ENCODE measurements at regions not wholly inside any gene's neighbourhood (a gene's known extent, or its start where the extent isn't known, plus 50 kb on each side); places are given as distances from the start of the nearest gene placed in this dataset.
A peak's percentile ranks its signal among the peaks of the same experiment; 100 is the strongest.

DNA sequence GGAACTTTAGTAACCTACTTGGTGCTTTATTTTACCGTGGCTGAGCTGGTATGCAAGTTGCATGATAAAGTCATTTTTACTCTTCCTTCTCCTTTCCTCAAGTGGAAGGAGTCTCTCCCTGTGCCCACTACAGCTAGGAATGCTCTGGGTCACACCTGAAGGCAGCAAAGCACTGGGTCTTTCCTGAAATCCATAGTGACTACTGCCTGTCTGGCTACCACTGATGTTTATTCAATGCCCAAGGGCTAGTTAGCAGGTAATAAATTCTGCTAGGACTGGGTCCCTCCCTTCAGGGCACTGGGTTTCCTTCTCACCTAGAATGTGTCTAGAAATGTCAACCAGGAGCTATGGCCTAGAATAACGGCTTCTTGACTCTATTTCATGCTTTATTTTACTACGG is 1081.4 kb downstream of the FAT4 start:
- DNase-seq (ENCODE audit: low spot score), result no peak
- no peak for ATAC-seq
- peaks cover 5% of the 10 kb centered on the region for H3K9me3 Mint-ChIP-seq
- no peak for TF ChIP-seq TEAD1 (CRISPR knock-in tag; IDR thresholded peaks at IDR 0.05)
- TF ChIP-seq, protein P1, sequence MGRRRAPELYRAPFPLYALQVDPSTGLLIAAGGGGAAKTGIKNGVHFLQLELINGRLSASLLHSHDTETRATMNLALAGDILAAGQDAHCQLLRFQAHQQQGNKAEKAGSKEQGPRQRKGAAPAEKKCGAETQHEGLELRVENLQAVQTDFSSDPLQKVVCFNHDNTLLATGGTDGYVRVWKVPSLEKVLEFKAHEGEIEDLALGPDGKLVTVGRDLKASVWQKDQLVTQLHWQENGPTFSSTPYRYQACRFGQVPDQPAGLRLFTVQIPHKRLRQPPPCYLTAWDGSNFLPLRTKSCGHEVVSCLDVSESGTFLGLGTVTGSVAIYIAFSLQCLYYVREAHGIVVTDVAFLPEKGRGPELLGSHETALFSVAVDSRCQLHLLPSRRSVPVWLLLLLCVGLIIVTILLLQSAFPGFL (CRISPR knock-in tag; IDR thresholded peaks at IDR 0.05; ENCODE audit: borderline replicate concordance), result no peak
- TF ChIP-seq, protein P2, sequence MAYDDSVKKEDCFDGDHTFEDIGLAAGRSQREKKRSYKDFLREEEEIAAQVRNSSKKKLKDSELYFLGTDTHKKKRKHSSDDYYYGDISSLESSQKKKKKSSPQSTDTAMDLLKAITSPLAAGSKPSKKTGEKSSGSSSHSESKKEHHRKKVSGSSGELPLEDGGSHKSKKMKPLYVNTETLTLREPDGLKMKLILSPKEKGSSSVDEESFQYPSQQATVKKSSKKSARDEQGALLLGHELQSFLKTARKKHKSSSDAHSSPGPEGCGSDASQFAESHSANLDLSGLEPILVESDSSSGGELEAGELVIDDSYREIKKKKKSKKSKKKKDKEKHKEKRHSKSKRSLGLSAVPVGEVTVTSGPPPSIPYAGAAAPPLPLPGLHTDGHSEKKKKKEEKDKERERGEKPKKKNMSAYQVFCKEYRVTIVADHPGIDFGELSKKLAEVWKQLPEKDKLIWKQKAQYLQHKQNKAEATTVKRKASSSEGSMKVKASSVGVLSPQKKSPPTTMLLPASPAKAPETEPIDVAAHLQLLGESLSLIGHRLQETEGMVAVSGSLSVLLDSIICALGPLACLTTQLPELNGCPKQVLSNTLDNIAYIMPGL (CRISPR knock-in tag; IDR thresholded peaks at IDR 0.05), result no peak
- no peak for TF ChIP-seq IRF2 (CRISPR knock-in tag; IDR thresholded peaks at IDR 0.05; ENCODE audit: borderline replicate concordance, low read depth)
- TF ChIP-seq TCF7 (CRISPR knock-in tag; IDR thresholded peaks at IDR 0.05; ENCODE audit: low read depth), result no peak
- TF ChIP-seq MYBL2 (CRISPR knock-in tag; IDR thresholded peaks at IDR 0.05), result no peak
- TF ChIP-seq, protein P3, sequence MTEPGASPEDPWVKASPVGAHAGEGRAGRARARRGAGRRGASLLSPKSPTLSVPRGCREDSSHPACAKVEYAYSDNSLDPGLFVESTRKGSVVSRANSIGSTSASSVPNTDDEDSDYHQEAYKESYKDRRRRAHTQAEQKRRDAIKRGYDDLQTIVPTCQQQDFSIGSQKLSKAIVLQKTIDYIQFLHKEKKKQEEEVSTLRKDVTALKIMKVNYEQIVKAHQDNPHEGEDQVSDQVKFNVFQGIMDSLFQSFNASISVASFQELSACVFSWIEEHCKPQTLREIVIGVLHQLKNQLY (CRISPR knock-in tag; IDR thresholded peaks at IDR 0.05), result no peak
- no peak for TF ChIP-seq CREM (CRISPR knock-in tag; IDR thresholded peaks at IDR 0.05)
- no peak for TF ChIP-seq ELF4 (CRISPR knock-in tag; IDR thresholded peaks at IDR 0.05; ENCODE audit: low read depth)
- TF ChIP-seq, protein P4, sequence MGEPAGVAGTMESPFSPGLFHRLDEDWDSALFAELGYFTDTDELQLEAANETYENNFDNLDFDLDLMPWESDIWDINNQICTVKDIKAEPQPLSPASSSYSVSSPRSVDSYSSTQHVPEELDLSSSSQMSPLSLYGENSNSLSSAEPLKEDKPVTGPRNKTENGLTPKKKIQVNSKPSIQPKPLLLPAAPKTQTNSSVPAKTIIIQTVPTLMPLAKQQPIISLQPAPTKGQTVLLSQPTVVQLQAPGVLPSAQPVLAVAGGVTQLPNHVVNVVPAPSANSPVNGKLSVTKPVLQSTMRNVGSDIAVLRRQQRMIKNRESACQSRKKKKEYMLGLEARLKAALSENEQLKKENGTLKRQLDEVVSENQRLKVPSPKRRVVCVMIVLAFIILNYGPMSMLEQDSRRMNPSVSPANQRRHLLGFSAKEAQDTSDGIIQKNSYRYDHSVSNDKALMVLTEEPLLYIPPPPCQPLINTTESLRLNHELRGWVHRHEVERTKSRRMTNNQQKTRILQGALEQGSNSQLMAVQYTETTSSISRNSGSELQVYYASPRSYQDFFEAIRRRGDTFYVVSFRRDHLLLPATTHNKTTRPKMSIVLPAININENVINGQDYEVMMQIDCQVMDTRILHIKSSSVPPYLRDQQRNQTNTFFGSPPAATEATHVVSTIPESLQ (CRISPR knock-in tag; IDR thresholded peaks at IDR 0.05), result no peak
- TF ChIP-seq, protein P5, sequence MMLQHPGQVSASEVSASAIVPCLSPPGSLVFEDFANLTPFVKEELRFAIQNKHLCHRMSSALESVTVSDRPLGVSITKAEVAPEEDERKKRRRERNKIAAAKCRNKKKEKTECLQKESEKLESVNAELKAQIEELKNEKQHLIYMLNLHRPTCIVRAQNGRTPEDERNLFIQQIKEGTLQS (CRISPR knock-in tag; conservative IDR thresholded peaks at IDR 0.05), result no peak
- TF ChIP-seq, protein P6, sequence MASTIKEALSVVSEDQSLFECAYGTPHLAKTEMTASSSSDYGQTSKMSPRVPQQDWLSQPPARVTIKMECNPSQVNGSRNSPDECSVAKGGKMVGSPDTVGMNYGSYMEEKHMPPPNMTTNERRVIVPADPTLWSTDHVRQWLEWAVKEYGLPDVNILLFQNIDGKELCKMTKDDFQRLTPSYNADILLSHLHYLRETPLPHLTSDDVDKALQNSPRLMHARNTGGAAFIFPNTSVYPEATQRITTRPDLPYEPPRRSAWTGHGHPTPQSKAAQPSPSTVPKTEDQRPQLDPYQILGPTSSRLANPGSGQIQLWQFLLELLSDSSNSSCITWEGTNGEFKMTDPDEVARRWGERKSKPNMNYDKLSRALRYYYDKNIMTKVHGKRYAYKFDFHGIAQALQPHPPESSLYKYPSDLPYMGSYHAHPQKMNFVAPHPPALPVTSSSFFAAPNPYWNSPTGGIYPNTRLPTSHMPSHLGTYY (CRISPR knock-in tag; IDR thresholded peaks at IDR 0.05), result no peak
- TF ChIP-seq ZNF263 (CRISPR knock-in tag; IDR thresholded peaks at IDR 0.05; ENCODE audit: low read depth), result no peak
- H3K4me1 Mint-ChIP-seq, result peaks cover 19% of the 10 kb centered on the region
- H3K27me3 Mint-ChIP-seq (ENCODE audit: low read depth), result no peaks in the 10 kb centered on the region
- CTCF ChIA-PET, result interaction anchor here (0.7 kb wide), 1 partner anchor 306 kb away, joined by 3 read pairs; no protein-coding TSS in a partner anchor
- H3K27ac Mint-ChIP-seq, result no peak overlapping the region
- POLR2A ChIA-PET, result no interaction called here
- H3K36me3 Mint-ChIP-seq, result no peaks in the 10 kb centered on the region
- no peak overlapping the region for H3K4me3 Mint-ChIP-seq

DNA sequence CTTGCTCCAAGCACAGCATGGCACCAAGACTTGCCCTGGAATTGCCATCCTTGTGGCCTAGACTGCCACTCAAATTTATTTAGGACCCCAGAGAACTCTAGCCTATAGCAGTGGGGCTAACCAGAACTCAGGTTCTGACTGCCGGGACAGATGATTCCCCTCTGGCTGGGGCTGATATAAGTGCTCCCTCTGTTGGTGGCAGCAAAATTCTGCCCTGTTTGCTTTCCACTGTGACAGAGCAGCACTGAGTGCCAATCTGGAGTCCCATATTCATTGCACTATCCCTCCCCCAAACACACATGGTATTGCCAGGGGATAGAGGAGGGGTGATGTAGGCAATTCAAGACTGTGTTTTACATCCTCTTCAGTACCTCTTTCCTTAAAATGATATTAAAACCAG is 1081.9 kb downstream of the FAT4 start:
- H3K27me3 Mint-ChIP-seq (ENCODE audit: low read depth), result no peaks in the 10 kb centered on the region
- no peak overlapping the region for H3K4me3 Mint-ChIP-seq
- CTCF ChIA-PET, result interaction anchor here (0.7 kb wide), 1 partner anchor 306 kb away, joined by 3 read pairs; no protein-coding TSS in a partner anchor
- H3K9me3 Mint-ChIP-seq, result peaks cover 5% of the 10 kb centered on the region
- peaks cover 19% of the 10 kb centered on the region for H3K4me1 Mint-ChIP-seq
- no peaks in the 10 kb centered on the region for H3K36me3 Mint-ChIP-seq
- H3K27ac Mint-ChIP-seq, result no peak overlapping the region
- POLR2A ChIA-PET, result no interaction called here
- ATAC-seq (peak; percentile 74), DNase-seq (ENCODE audit: low spot score) (peak; percentile 25)
- TF ChIP-seq, protein P7, sequence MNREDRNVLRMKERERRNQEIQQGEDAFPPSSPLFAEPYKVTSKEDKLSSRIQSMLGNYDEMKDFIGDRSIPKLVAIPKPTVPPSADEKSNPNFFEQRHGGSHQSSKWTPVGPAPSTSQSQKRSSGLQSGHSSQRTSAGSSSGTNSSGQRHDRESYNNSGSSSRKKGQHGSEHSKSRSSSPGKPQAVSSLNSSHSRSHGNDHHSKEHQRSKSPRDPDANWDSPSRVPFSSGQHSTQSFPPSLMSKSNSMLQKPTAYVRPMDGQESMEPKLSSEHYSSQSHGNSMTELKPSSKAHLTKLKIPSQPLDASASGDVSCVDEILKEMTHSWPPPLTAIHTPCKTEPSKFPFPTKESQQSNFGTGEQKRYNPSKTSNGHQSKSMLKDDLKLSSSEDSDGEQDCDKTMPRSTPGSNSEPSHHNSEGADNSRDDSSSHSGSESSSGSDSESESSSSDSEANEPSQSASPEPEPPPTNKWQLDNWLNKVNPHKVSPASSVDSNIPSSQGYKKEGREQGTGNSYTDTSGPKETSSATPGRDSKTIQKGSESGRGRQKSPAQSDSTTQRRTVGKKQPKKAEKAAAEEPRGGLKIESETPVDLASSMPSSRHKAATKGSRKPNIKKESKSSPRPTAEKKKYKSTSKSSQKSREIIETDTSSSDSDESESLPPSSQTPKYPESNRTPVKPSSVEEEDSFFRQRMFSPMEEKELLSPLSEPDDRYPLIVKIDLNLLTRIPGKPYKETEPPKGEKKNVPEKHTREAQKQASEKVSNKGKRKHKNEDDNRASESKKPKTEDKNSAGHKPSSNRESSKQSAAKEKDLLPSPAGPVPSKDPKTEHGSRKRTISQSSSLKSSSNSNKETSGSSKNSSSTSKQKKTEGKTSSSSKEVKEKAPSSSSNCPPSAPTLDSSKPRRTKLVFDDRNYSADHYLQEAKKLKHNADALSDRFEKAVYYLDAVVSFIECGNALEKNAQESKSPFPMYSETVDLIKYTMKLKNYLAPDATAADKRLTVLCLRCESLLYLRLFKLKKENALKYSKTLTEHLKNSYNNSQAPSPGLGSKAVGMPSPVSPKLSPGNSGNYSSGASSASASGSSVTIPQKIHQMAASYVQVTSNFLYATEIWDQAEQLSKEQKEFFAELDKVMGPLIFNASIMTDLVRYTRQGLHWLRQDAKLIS (CRISPR knock-in tag; IDR thresholded peaks at IDR 0.05; ENCODE audit: borderline replicate concordance), result no peak
- TF ChIP-seq, protein P8, sequence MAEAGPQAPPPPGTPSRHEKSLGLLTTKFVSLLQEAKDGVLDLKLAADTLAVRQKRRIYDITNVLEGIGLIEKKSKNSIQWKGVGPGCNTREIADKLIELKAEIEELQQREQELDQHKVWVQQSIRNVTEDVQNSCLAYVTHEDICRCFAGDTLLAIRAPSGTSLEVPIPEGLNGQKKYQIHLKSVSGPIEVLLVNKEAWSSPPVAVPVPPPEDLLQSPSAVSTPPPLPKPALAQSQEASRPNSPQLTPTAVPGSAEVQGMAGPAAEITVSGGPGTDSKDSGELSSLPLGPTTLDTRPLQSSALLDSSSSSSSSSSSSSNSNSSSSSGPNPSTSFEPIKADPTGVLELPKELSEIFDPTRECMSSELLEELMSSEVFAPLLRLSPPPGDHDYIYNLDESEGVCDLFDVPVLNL (CRISPR knock-in tag; IDR thresholded peaks at IDR 0.05; ENCODE audit: borderline replicate concordance, low read depth), result no peak
- TF ChIP-seq, protein P5 (CRISPR knock-in tag; conservative IDR thresholded peaks at IDR 0.05), result no peak
- TF ChIP-seq, protein P1 (CRISPR knock-in tag; IDR thresholded peaks at IDR 0.05; ENCODE audit: borderline replicate concordance), result no peak
- no peak for TF ChIP-seq TCF7 (CRISPR knock-in tag; IDR thresholded peaks at IDR 0.05; ENCODE audit: low read depth)
- TF ChIP-seq TP53 (CRISPR knock-in tag; IDR thresholded peaks at IDR 0.05), result no peak
- TF ChIP-seq, protein P4 (CRISPR knock-in tag; IDR thresholded peaks at IDR 0.05), result no peak
- TF ChIP-seq GTF2I (CRISPR knock-in tag; conservative IDR thresholded peaks at IDR 0.05), result no peak
